CD4-positive, alpha-beta memory T cell (primary cell): ENCODE measurements at regions not wholly inside any gene's neighbourhood (a gene's known extent, or its start where the extent isn't known, plus 50 kb on each side); places are given as distances from the start of the nearest gene placed in this dataset.

Source experiments
- CTCF ChIA-PET: fragments of 350-600 bp; sonication (Branson Sonifier 250); formaldehyde crosslinking; loops from one replicate; lab custom pipeline; 2021; ENCODE audit warnings: inconsistent platforms; ENCODE audit not compliant: partially characterized antibody; lab: Charles Lee
- POLR2A ChIA-PET: fragments of 350-600 bp; sonication (Branson Sonifier 250); formaldehyde crosslinking; loops from one replicate; lab custom pipeline; 2021; ENCODE audit not compliant: partially characterized antibody; lab: Charles Lee
- DNase-seq, 5 donors: peaks; one replicate each; pipeline versions ENCODE4 v3.0.0 to v3.0.0-alpha.2; 2020 to 2022; ENCODE audit warnings: mixed read lengths in 1 of 5
- H3K27ac ChIP-seq: one replicate; pipeline ENCODE4 v1.7.0; 2013; ENCODE audit warnings: low read depth, low read length
- H3K27me3 ChIP-seq: 2 replicates; pipeline ENCODE4 v1.7.0; 2013; ENCODE audit warnings: mild to moderate bottlenecking, low read length, moderate library complexity; ENCODE audit not compliant: insufficient read depth
- H3K36me3 ChIP-seq: 2 replicates; pipeline ENCODE4 v1.7.0; 2013; ENCODE audit warnings: mild to moderate bottlenecking, low read length, moderate library complexity; ENCODE audit not compliant: insufficient read depth
- H3K4me1 ChIP-seq: 2 replicates; pipeline ENCODE4 v1.7.0; 2013; ENCODE audit warnings: mild to moderate bottlenecking, low read length, moderate library complexity; ENCODE audit not compliant: insufficient read depth
- H3K4me3 ChIP-seq, 2 donors: one replicate each; pipeline ENCODE4 v1.7.0; 2013; ENCODE audit warnings: low read length in 2 of 2, mild to moderate bottlenecking in 1 of 2
- H3K9me3 ChIP-seq, 2 donors: one replicate each; pipeline ENCODE4 v1.7.0; 2013; ENCODE audit warnings: low read length in 2 of 2, control low read depth in 1 of 2; ENCODE audit not compliant: control insufficient read depth in 1 of 2
- H3K27ac Mint-ChIP-seq, 7 donors: one replicate each; pipeline ENCODE4 v1.8.0; 2020 to 2021; ENCODE audit warnings: mixed read lengths in 7 of 7, mild to moderate bottlenecking in 6 of 7, inconsistent platforms in 3 of 7, moderate library complexity in 3 of 7
- H3K27me3 Mint-ChIP-seq, 2 donors: one replicate each; pipeline ENCODE4 v1.8.0; 2020 to 2021; ENCODE audit warnings: mixed read lengths in 2 of 2
- H3K36me3 Mint-ChIP-seq, 2 donors: one replicate each; pipeline ENCODE4 v1.8.0; 2020 to 2021; ENCODE audit warnings: mixed read lengths in 2 of 2, inconsistent platforms in 1 of 2, mild to moderate bottlenecking in 1 of 2
- H3K4me1 Mint-ChIP-seq, 4 donors: one replicate each; pipeline ENCODE4 v1.8.0; 2020 to 2021; ENCODE audit warnings: mixed read lengths in 4 of 4, mild to moderate bottlenecking in 1 of 4
- H3K4me3 Mint-ChIP-seq, 8 donors: one replicate each; pipeline ENCODE4 v1.8.0; 2020 to 2021; ENCODE audit warnings: mixed read lengths in 8 of 8, mild to moderate bottlenecking in 7 of 8, moderate library complexity in 6 of 8, inconsistent platforms in 3 of 8
- H3K9me3 Mint-ChIP-seq, 8 donors: one replicate each; pipeline ENCODE4 v1.8.0; 2020 to 2021; ENCODE audit warnings: mixed read lengths in 8 of 8, mild to moderate bottlenecking in 5 of 8, inconsistent platforms in 3 of 8, moderate library complexity in 1 of 8
- intact Hi-C: fragments of 100-400 bp; cut with micrococcal nuclease; formaldehyde crosslinking; loops from one replicate; pipeline ENCODE4 v1.15.1; 2023

GRCh38 chr1:5455056-5455455 lies 537.2 kb downstream of the NPHP4 start:
- no peak overlapping the region for H3K27ac ChIP-seq
- CTCF ChIA-PET = no interaction called here
- H3K27me3 ChIP-seq = no peaks in the 10 kb centered on the region
- H3K9me3 ChIP-seq = no peaks in the 10 kb centered on the region
- no peaks in the 10 kb centered on the region for H3K9me3 Mint-ChIP-seq
- H3K36me3 ChIP-seq = no peaks in the 10 kb centered on the region
- no peak for DNase-seq
- H3K27me3 Mint-ChIP-seq = peaks cover 3 to 10% of the 10 kb centered on the region in 2 donors
- intact Hi-C loops = no loop called here
- POLR2A ChIA-PET = no interaction called here
- H3K4me1 ChIP-seq = no peaks in the 10 kb centered on the region
- no peak overlapping the region for H3K27ac Mint-ChIP-seq
- H3K4me1 Mint-ChIP-seq = no peaks in the 10 kb centered on the region
- no peak overlapping the region for H3K4me3 ChIP-seq
- no peak overlapping the region for H3K4me3 Mint-ChIP-seq
- no peaks in the 10 kb centered on the region for H3K36me3 Mint-ChIP-seq

- no peaks in the 10 kb centered on the region for H3K27me3 ChIP-seq
- H3K27ac ChIP-seq = no peak overlapping the region
- no peaks in the 10 kb centered on the region for H3K36me3 ChIP-seq
- Mint-ChIP-seq H3K27ac (no peak overlapping the region), H3K27me3 (peaks cover 3 to 10% of the 10 kb centered on the region in 2 donors), H3K9me3 (no peaks in the 10 kb centered on the region), H3K4me3 (no peak overlapping the region), H3K4me1 (no peaks in the 10 kb centered on the region), H3K36me3 (no peaks in the 10 kb centered on the region)
- H3K9me3 ChIP-seq = no peaks in the 10 kb centered on the region
- no peak for DNase-seq
- intact Hi-C loops = no loop called here
- H3K4me3 ChIP-seq = no peak overlapping the region
- POLR2A ChIA-PET = no interaction called here
- no peaks in the 10 kb centered on the region for H3K4me1 ChIP-seq
- CTCF ChIA-PET = no interaction called here
Observed at GRCh38 chr1:5453347-5453746, 538.9 kb downstream of the NPHP4 start.

DNA sequence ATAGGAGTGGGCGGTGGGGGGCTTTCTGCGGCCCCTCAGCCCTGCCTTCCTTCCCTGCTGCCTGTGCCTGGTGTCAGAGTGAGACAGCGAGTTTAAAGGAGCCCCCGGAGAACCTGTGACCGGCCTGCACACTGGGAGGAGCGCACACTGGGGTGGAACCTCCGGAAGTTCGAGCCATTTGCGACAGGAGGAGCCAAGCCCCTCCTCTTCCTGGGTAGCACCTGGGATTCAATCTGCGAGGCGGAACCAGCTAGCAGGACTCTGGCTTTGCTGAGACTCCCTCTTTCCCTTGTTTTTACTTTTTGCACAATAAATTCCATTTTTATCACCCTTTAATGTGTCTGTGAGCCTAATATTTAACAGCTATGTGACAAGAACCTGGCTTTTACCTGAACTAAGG lies 540.6 kb downstream of the NPHP4 start:
- Histone ChIP-seq H3K9me3 (no peaks in the 10 kb centered on the region), H3K4me3 (no peak overlapping the region), H3K36me3 (no peaks in the 10 kb centered on the region), H3K27ac (no peak overlapping the region), H3K27me3 (no peaks in the 10 kb centered on the region), H3K4me1 (no peaks in the 10 kb centered on the region)
- POLR2A ChIA-PET = no interaction called here
- Mint-ChIP-seq H3K36me3 (no peaks in the 10 kb centered on the region), H3K4me3 (no peak overlapping the region), H3K27ac (peak overlapping the region in 2 of 7 donors; percentile 8 to 40), H3K4me1 (peaks cover 0 to 3% (median 0%) of the 10 kb centered on the region in 4 donors), H3K9me3 (no peaks in the 10 kb centered on the region), H3K27me3 (peaks cover 3 to 10% of the 10 kb centered on the region in 2 donors)
- no peak for DNase-seq
- intact Hi-C loops = no loop called here
- CTCF ChIA-PET = no interaction called here

DNA sequence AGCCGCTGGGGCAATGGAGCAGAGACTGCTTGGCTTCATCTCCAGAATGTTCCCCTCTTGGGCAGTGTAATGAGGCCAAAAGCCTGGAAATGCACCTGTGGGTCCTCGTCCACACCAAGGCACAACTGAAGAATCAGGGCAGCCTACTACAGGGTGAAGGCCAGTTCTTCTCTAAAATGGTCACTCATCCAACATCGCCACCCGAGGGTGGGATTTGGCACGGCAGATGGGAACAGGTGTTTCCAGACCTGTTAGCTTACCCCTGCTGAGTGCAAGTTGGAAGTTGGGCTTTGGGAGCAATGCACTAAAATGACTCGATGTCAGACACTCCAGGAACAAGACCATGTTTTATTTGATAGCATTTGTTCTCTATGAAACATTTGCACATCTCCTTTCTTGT lies 543.7 kb downstream of the NPHP4 start:
- H3K36me3 Mint-ChIP-seq = peaks cover 0 to 3% of the 10 kb centered on the region in 2 donors
- no peak overlapping the region for H3K27ac Mint-ChIP-seq
- intact Hi-C loops = no loop called here
- Histone ChIP-seq H3K27ac (no peak overlapping the region), H3K4me3 (no peak overlapping the region), H3K36me3 (no peaks in the 10 kb centered on the region), H3K27me3 (no peaks in the 10 kb centered on the region), H3K4me1 (no peaks in the 10 kb centered on the region), H3K9me3 (no peaks in the 10 kb centered on the region)
- H3K9me3 Mint-ChIP-seq = no peaks in the 10 kb centered on the region
- CTCF ChIA-PET = interaction anchor here (1.0 to 1.5 kb wide), 5 partner anchors 15 to 164 kb away, joined by 3 to 13 read pairs (median 4); no protein-coding TSS in a partner anchor
- POLR2A ChIA-PET = interaction anchor here (0.8 to 1.5 kb wide), 2 partner anchors 60 to 162 kb away, joined by 3 to 4 read pairs; no protein-coding TSS in a partner anchor
- peak in 4 of 5 donors; percentile 11 to 28 (median 14) for DNase-seq
- peaks cover 0 to 3% (median 0%) of the 10 kb centered on the region in 4 donors for H3K4me1 Mint-ChIP-seq
- peaks cover 3 to 4% of the 10 kb centered on the region in 2 donors for H3K27me3 Mint-ChIP-seq
- H3K4me3 Mint-ChIP-seq = no peak overlapping the region

DNA sequence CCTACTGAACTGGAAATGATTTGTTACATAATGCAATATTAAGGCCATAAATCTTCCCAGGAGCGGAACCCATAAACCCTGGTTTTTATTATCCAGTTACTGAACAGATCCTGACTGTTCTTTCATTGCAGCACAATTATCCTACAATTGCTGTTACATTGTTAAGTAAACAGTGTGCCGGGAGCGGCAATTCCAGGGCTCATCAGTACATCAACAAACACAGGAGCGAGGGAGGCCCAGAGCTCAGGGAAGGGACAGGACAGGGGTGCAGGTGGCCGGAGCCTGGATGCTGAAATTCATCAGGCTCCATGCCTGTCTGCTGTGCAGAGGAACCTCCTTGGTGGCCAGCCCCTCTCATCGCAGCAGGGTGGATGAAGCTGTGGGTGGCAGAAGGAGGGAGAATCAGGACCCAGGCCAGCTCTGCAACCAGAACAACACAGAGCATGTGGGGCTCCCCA lies 544.7 kb downstream of the NPHP4 start:
- H3K9me3 ChIP-seq = no peaks in the 10 kb centered on the region
- no peaks in the 10 kb centered on the region for H3K27me3 ChIP-seq
- H3K9me3 Mint-ChIP-seq = no peaks in the 10 kb centered on the region
- H3K36me3 Mint-ChIP-seq = peaks cover 0 to 3% of the 10 kb centered on the region in 2 donors
- DNase-seq = no peak
- H3K4me3 Mint-ChIP-seq = no peak overlapping the region
- ChIA-PET CTCF (interaction anchor here (1.5 kb wide), 1 partner anchor 161 kb away, joined by 4 read pairs; no protein-coding TSS in a partner anchor), POLR2A (interaction anchor here (1.5 kb wide), 1 partner anchor 59 kb away, joined by 4 read pairs; no protein-coding TSS in a partner anchor)
- peaks cover 0 to 3% (median 0%) of the 10 kb centered on the region in 4 donors for H3K4me1 Mint-ChIP-seq
- H3K27me3 Mint-ChIP-seq = peaks cover 3 to 4% of the 10 kb centered on the region in 2 donors
- H3K4me1 ChIP-seq = no peaks in the 10 kb centered on the region
- no peak overlapping the region for H3K27ac ChIP-seq
- no peak overlapping the region for H3K27ac Mint-ChIP-seq
- no peaks in the 10 kb centered on the region for H3K36me3 ChIP-seq
- no peak overlapping the region for H3K4me3 ChIP-seq
- intact Hi-C loops = no loop called here

GRCh38 chr1:5444396-5444795 lies 547.8 kb downstream of the NPHP4 start:
- Mint-ChIP-seq H3K36me3 (peaks cover 0 to 6% of the 10 kb centered on the region in 2 donors), H3K27ac (no peak overlapping the region)
- H3K9me3 ChIP-seq = no peaks in the 10 kb centered on the region

GRCh38 chr1:5436808-5437207 lies 555.4 kb downstream of the NPHP4 start:
- ChIA-PET CTCF (no interaction called here), POLR2A (no interaction called here)
- DNase-seq = no peak
- intact Hi-C loops = no loop called here
- peaks cover 3% of the 10 kb centered on the region for H3K27me3 ChIP-seq
- no peaks in the 10 kb centered on the region for H3K9me3 ChIP-seq
- no peak overlapping the region for H3K4me3 ChIP-seq
- H3K27ac Mint-ChIP-seq = no peak overlapping the region
- no peaks in the 10 kb centered on the region for H3K4me1 ChIP-seq
- no peaks in the 10 kb centered on the region for H3K36me3 ChIP-seq
- peaks cover 13 to 14% of the 10 kb centered on the region in 2 donors for H3K27me3 Mint-ChIP-seq
- H3K4me3 Mint-ChIP-seq = no peak overlapping the region
- peaks cover 0 to 1% (median 0%) of the 10 kb centered on the region in 4 donors for H3K4me1 Mint-ChIP-seq
- H3K36me3 Mint-ChIP-seq = peaks cover 8 to 12% of the 10 kb centered on the region in 2 donors
- H3K27ac ChIP-seq = no peak overlapping the region
- H3K9me3 Mint-ChIP-seq = peaks cover 4 to 37% (median 23%) of the 10 kb centered on the region in 8 donors

More at GRCh38 chr1:5444396-5444795, 547.8 kb downstream of the NPHP4 start:
- Histone ChIP-seq H3K36me3 (no peaks in the 10 kb centered on the region), H3K27me3 (no peaks in the 10 kb centered on the region), H3K4me3 (no peak overlapping the region), H3K27ac (no peak overlapping the region), H3K4me1 (no peaks in the 10 kb centered on the region)
- intact Hi-C loops = no loop called here
- peaks cover 0 to 1% of the 10 kb centered on the region in 2 donors for H3K27me3 Mint-ChIP-seq
- no peak overlapping the region for H3K4me3 Mint-ChIP-seq
- ChIA-PET POLR2A (no interaction called here), CTCF (no interaction called here)
- DNase-seq = no peak
- H3K4me1 Mint-ChIP-seq = peaks cover 0 to 3% (median 0%) of the 10 kb centered on the region in 4 donors
- H3K9me3 Mint-ChIP-seq = peaks cover 0 to 14% (median 5%) of the 10 kb centered on the region in 8 donors
